GM21825 (cell line): ENCODE measurements at regions not wholly inside any gene's neighbourhood (a gene's known extent, or its start where the extent isn't known, plus 50 kb on each side); places are given as distances from the start of the nearest gene placed in this dataset.

Source experiments
- ATAC-seq: cut with Tn5 transposase; IDR thresholded peaks from one replicate; pipeline ENCODE4 v1.9.1; 2021; ENCODE audit warnings: mild to moderate bottlenecking, moderate library complexity; ENCODE audit not compliant: unreplicated experiment

DNA sequence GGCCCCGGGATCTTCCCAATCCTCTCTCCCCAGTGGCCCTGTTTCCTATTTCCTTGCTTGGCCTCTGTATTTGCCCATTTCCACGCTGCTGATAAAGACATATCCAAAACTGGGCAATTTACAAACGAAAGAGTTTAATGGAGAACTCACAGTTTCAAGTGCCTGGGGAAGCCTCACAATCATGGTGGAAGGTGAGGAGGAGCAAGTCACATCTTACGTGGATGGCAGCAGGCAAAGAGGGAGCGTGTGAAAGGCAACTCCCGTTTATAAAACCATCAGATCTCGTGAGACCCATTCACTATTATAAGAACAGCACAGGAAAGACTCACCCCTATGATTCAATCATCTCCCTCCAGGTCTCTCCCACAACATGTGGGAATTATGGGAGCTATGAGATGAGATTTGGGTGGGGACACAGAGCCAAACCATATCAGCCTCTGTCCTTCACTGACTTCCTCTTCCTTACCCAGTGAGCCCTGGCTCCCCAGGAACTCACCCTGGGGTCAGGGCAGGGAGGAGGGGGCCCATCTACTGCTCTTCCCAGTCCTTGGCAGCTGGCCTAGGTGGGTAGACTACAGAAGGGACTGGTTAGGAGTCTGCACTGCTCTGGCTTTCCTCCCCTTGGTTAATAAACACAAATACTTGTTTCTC lies 105.8 kb upstream of the MYCN start:
- ATAC-seq, result no peak

GRCh38 chr2:15835991-15836688 lies 104.2 kb upstream of the MYCN start:
- ATAC-seq, result no peak

- ATAC-seq, result no peak
These were observed 103.4 kb upstream of the MYCN start for GRCh38 chr2:15836689-15837610.

DNA sequence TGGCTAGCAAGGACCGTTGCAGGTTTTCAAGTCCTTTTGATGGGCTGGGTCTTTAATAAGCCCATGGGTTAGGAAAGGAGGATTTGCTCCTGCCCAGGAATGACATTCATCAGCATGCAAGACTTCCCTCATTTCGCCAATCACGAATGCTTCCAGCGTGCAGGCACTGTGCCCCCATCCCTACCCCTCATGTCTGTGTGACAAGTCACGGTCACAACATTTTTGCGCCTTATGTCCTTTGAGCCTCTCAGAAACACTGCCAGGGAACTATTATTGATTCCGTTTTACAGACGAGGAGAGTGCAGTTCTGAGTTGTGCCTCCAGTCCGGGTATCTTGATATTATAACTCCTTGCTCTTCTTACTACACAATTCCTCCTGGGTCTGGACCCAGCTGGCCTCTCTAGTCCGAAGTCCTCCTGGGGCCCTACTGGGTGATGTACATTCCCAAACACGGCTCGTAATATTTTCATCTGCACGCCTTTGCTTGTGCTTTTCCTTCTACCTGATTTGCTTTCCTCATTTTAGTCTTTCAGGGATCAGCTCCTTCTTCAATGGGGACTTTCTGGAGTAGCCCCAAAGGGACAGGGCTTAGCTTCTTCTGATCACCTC lies 101.8 kb upstream of the MYCN start:
- ATAC-seq, result no peak

- no peak for ATAC-seq
These were observed 100.8 kb upstream of the MYCN start for GRCh38 chr2:15839426-15840124.

- ATAC-seq, result no peak
These were observed 100.2 kb upstream of the MYCN start for GRCh38 chr2:15840148-15840547.

DNA sequence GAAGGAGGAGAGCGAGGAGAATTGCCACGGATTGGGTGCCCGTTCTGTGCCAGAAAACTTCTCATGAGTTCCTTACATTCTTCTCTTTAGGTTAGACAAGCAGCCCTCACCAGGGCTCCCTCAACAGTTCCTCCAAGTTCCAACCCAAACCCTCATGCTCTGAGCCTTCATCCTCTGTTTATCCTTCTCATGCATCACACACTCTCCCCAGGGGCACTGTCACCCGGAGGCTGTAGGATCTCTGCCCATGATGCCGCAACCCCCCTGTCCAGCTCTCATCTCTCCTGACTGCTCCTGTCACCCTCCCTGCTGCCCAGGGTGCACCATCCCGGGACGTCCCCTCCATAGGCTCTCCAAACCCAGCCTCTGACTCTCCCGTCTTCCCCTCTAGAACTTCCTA lies 99.4 kb upstream of the MYCN start:
- no peak for ATAC-seq

GRCh38 chr2:15841776-15842560 lies 98.4 kb upstream of the MYCN start:
- ATAC-seq, result no peak

DNA sequence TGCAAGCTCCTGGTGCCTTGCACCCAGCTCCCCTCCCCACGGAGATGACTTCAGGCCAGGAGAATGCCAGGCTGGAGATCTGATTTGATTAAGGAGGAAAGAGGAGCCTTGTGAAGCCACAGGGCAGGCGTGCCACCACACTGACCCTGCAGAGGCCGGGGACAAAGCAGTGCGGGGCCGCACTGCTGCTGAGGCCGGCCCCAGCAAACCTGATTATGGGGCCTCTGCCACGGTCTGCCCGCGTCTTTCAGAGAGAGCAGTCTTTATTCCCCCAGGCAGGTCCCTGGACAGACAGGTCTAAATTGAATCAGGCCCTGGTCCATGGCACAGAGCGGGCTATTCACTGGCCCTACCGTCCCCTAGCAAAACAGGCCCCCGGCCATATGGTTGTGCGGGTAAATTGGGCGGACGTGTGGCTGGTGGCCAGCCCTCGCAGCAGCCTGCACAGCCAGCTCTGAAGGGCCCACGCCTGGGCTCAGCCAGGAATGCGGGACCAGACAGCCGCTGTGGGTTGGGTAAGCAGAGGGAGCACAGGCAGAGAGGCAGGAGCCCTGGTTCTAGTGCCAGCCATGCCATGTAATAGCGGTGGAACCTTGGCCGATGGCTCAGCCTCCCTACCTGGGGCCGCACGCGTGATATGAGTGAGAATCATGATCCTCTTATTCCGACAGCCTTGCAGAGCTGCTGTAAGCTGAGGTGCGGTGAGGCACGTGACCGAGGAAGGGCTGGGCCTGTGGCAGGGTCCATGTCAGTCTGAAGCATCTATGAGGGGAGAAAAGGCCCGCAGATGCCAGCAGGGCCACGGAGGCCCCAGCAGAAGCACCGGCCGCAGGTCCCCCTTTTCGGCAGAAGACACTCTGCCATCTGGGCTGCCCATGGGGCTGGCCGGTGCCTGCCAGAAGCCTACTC lies 97.3 kb upstream of the MYCN start:
- ATAC-seq, result no peak

DNA sequence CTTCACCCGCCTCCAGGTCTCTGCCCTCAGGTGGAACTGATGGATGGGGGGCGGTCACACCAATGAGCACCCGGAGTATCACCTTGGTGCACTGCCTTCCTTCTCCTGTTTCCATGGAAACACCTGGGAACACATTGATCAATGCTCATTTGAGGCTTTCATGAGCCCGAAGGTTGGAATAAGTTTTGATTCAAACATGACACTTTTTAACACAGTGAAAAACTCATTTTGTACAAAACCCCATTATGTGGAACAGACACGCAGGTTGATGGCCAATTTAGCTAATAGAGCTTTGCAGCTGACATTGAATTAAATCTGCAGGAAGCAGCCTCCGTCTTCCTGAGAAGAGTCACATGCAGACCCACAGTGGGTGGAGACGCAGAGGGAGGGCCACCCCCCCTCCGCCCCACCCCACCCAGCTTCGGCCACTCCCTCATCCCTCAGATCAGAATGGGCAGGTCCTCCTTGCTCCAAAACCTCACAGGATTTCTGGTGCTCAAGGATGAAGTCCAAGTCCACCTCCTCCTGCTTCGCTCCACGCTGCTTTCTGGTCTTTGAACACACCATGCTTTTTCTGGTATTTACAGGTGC lies 96.0 kb upstream of the MYCN start:
- ATAC-seq, result no peak

DNA sequence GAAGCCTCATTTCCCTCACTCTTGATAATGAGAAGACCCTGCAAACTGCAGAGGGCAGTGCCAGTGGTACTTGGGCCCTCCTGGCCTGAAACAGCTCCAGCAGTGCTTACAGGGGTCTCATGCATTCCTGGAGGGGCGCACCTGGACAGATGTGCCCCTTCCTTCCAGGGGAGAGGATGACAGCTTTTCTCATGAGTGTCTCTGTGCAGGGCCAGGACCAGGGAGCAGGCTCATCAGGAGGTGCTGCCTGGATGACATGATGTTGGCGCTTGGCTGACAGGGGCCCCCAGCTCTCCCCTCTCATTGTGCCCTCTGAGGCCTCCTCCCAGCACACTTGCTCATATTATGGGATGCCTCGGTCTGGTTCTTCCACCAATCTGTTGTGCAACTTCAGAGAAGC lies 95.1 kb upstream of the MYCN start:
- ATAC-seq, result no peak

DNA sequence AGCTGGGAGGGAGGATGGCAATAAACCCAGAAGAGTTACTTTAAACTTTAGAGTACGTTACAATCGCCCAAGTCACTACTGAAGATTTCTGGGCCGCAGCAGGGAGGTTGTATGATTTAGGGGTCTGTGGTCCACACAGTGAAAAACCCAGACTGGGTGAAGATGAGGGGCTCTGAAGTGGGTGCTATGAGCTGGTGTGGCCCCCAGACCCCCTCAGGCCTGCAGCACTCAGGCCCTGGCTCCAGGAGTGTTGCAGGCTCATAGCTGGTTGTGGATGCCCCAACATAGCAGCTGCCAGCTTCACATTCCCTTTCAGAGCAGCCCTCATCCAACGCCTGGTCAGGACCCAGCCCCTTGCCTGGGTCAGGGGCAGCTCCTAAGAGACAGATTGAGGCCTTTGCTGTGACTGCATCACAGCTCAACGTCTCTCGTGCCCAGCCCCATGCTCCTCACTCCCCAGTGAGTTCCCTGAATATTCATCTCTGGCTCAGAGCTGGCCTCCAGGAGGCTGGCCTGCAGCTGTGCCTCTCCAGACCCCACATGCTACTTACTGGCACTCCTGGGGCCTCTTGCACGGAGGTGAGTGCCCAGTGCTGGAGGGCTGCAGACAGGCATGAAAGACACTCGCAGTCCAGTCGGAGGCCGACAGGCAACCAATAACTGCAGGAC lies 94.5 kb upstream of the MYCN start:
- no peak for ATAC-seq

- ATAC-seq, result no peak
These were observed 93.7 kb upstream of the MYCN start for GRCh38 chr2:15846626-15847025.

DNA sequence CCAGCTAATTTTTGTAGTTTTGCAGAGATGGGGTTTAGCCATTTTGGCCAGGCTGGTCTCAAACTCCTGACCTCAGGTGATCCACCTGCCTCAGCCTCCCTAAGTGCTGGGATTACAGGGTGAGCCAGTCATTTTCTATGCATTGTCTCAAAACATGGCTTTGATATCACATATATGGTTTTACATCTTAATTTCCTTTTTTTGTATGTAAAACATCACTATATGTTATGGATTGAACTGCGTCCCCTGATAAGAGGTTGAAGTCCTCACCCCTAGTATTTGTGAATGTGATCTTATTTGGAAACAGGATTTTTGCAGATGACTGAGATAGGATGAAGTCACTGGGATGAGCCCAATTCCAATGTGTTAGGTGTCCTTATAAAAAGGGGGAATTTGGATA lies 89.8 kb upstream of the MYCN start:
- no peak for ATAC-seq

DNA sequence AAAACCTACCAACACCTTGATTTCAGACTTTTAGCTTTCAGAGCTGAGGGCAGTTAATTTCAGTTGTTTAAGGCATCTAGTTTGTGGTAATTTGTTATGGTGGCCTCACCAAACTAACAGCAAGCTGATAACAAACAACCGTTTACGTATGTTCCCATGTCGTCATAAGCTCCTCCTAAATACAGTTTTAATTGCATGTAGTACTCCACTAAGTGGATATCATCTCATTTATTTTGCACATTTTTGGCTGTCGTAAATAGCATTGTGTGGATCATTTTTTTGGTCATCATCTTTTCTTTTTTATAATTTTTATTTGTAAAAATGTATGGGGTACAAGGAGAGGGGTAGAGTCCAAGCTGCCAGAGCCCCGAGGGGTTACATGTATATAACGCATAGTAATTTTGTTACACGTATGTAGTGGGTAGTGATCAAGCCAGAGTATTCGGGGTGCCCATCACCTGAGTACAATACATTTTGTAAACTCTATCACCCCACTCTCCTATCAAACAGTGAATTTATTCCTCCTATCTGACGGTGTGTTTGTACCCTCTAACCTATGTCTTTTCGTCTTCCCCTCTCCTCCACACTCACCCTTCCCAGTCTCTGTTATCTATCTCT lies 89.2 kb upstream of the MYCN start:
- no peak for ATAC-seq

DNA sequence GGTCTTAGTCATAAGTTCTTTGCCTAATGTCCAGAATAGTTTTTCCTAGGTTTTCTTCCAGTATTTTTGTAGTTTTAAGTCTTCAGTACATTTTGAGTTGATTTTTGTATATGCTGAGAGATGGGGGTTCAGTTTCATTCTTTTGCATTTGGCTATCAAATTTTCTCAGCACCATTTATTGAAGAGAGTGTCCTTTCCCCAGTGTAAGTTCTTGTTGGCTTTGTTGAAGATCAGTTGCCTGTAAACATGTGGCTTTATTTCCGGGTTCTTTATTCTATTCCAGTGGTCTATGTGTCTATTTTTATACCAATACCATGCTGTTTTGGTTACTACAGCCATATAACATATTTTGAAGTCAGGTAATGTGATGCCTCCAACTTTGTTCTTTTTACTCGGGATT lies 87.5 kb upstream of the MYCN start:
- no peak for ATAC-seq

DNA sequence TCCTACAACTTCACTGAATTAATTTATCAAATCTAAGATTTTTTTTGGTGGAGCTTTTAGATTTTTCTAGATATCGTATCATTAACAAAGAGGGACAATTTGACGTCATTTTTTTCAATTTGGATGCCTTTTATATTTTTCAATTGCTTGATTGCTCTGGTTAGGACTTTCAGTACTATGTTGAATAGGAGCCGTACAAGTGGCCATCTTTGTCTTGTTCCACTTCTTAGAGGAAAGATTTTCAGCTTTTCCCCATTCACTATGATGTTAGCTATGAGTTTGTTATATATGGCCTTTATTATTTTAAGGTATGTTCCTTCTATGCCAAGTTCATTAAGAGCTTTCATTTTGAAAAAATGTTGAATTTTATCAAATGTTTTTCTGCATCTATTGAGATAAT lies 86.4 kb upstream of the MYCN start:
- ATAC-seq, result no peak
